22Rv1 (cell line): ENCODE measurements at regions not wholly inside any gene's neighbourhood (a gene's known extent, or its start where the extent isn't known, plus 50 kb on each side); places are given as distances from the start of the nearest gene placed in this dataset.

ENCODE experiments used
- CTCF ChIP-seq: fragments of 450-650 bp; IDR thresholded peaks from 2 replicates; pipeline ENCODE4 v1.5.1; 2017; ENCODE audit warnings: mild to moderate bottlenecking
- ZFX ChIP-seq: fragments of 450-650 bp; IDR thresholded peaks from 2 replicates; pipeline ENCODE4 v1.6.1; 2017; ENCODE audit warnings: antibody characterized with exemption, borderline replicate concordance

GRCh38 chr10:8133146-8133545 is 78.7 kb downstream of the GATA3 start:
- no peak for TF ChIP-seq CTCF
- TF ChIP-seq ZFX: no peak
